ENCODE measurements at regions not wholly inside any gene's neighbourhood (a gene's known extent, or its start where the extent isn't known, plus 50 kb on each side); places are given as distances from the start of the nearest gene placed in this dataset.

- Histone ChIP-seq H3K4me2 (ENCODE audit: extremely low read depth, insufficient read depth, low read length) (no peak overlapping the region), H3K9me3 (ENCODE audit: control insufficient read depth, insufficient read depth, low read depth, low read length) (no peaks in the 10 kb centered on the region)
These were observed 212.0 kb upstream of the COL3A1 start for GRCh38 chr2:188762151-188762550.

GRCh38 chr2:188765522-188766470, 208.4 kb upstream of the COL3A1 start:
- H2AFZ ChIP-seq (ENCODE audit: low read length), result no peak overlapping the region
- no peaks in the 10 kb centered on the region for H4K20me1 ChIP-seq (ENCODE audit: control insufficient read depth, extremely low read depth, insufficient read depth, low read length)
- peak; percentile 32 to 68 for DNase-seq (ENCODE audit: low read depth in 2 of 2)
- H3K9ac ChIP-seq (ENCODE audit: insufficient read depth, low read length), result no peak overlapping the region
- no peak overlapping the region for H3K27ac ChIP-seq (ENCODE audit: insufficient read depth, low read length)
- H3K4me2 ChIP-seq (ENCODE audit: extremely low read depth, insufficient read depth, low read length), result no peak overlapping the region
- H3K4me3 ChIP-seq (replicated peaks in 1 of 4; ENCODE audit: control extremely low read depth in 1 of 4, insufficient read depth in 1 of 4, low read depth in 3 of 4, low read length in 4 of 4), result no peak overlapping the region
- H3K79me2 ChIP-seq (ENCODE audit: control insufficient read depth, insufficient read depth, low read length), result no peaks in the 10 kb centered on the region
- no peaks in the 10 kb centered on the region for H3K4me1 ChIP-seq (ENCODE audit: control insufficient read depth, extremely low read depth, insufficient read depth, low read length)
- no peaks in the 10 kb centered on the region for H3K27me3 ChIP-seq (ENCODE audit: control insufficient read depth, insufficient read depth, low read length)
- no peaks in the 10 kb centered on the region for H3K36me3 ChIP-seq (ENCODE audit: control insufficient read depth, insufficient read depth, low read length)
- TF ChIP-seq EZH2 (IDR thresholded peaks at IDR 0.05; ENCODE audit: low read length, missing control alignments) (no peak), CTCF (conservative IDR thresholded peaks at IDR 0.05 in 1 of 2, IDR thresholded peaks at IDR 0.05 in 1 of 2; ENCODE audit: low read depth in 1 of 2, low read length in 2 of 2) (peak; percentile 4 to 34)
- H3K9me3 ChIP-seq (ENCODE audit: control insufficient read depth, insufficient read depth, low read depth, low read length), result no peaks in the 10 kb centered on the region

More at GRCh38 chr2:188762151-188762550, 212.0 kb upstream of the COL3A1 start:
- H4K20me1 ChIP-seq (ENCODE audit: control insufficient read depth, extremely low read depth, insufficient read depth, low read length), result no peaks in the 10 kb centered on the region
- H3K27me3 ChIP-seq (ENCODE audit: control insufficient read depth, insufficient read depth, low read length), result no peaks in the 10 kb centered on the region
- no peak for TF ChIP-seq CTCF (conservative IDR thresholded peaks at IDR 0.05 in 1 of 2, IDR thresholded peaks at IDR 0.05 in 1 of 2; ENCODE audit: low read depth in 1 of 2, low read length in 2 of 2)
- no peak for TF ChIP-seq EZH2 (IDR thresholded peaks at IDR 0.05; ENCODE audit: low read length, missing control alignments)
- no peaks in the 10 kb centered on the region for H3K79me2 ChIP-seq (ENCODE audit: control insufficient read depth, insufficient read depth, low read length)
- H3K4me3 ChIP-seq (replicated peaks in 1 of 4; ENCODE audit: control extremely low read depth in 1 of 4, insufficient read depth in 1 of 4, low read depth in 3 of 4, low read length in 4 of 4), result no peak overlapping the region
- no peak overlapping the region for H3K27ac ChIP-seq (ENCODE audit: insufficient read depth, low read length)
- no peaks in the 10 kb centered on the region for H3K4me1 ChIP-seq (ENCODE audit: control insufficient read depth, extremely low read depth, insufficient read depth, low read length)
- H2AFZ ChIP-seq (ENCODE audit: low read length), result no peak overlapping the region
- H3K36me3 ChIP-seq (ENCODE audit: control insufficient read depth, insufficient read depth, low read length), result no peaks in the 10 kb centered on the region
- no peak overlapping the region for H3K9ac ChIP-seq (ENCODE audit: insufficient read depth, low read length)
- DNase-seq (ENCODE audit: low read depth in 2 of 2), result no peak

DNA sequence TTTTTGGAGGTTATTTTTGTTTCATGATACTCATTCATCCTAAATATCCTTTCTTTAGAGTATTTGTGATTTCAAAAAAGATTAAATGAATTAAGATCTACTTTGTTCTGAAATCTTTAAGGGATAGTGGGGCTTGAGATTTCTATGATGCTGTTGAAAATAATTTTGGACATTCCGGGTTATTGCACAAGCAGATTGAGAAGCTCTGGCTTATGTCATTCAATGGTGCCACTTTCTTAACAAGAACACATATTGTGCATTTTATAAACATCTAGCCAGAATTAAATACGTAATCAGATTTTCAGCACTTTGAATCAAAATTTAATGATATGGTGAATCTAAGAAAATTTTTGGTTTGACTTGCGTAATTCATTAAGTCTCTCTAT, 207.7 kb upstream of the COL3A1 start:
- H3K27me3 ChIP-seq (ENCODE audit: control insufficient read depth, insufficient read depth, low read length), result no peaks in the 10 kb centered on the region
- no peak for TF ChIP-seq CTCF (conservative IDR thresholded peaks at IDR 0.05 in 1 of 2, IDR thresholded peaks at IDR 0.05 in 1 of 2; ENCODE audit: low read depth in 1 of 2, low read length in 2 of 2)
- no peak for TF ChIP-seq EZH2 (IDR thresholded peaks at IDR 0.05; ENCODE audit: low read length, missing control alignments)
- peak in 1 of 2 donors; percentile 16 for DNase-seq (ENCODE audit: low read depth in 2 of 2)
- no peak overlapping the region for H3K4me3 ChIP-seq (replicated peaks in 1 of 4; ENCODE audit: control extremely low read depth in 1 of 4, insufficient read depth in 1 of 4, low read depth in 3 of 4, low read length in 4 of 4)
- H3K9me3 ChIP-seq (ENCODE audit: control insufficient read depth, insufficient read depth, low read depth, low read length), result no peaks in the 10 kb centered on the region
- H4K20me1 ChIP-seq (ENCODE audit: control insufficient read depth, extremely low read depth, insufficient read depth, low read length), result no peaks in the 10 kb centered on the region
- H2AFZ ChIP-seq (ENCODE audit: low read length), result no peak overlapping the region
- H3K9ac ChIP-seq (ENCODE audit: insufficient read depth, low read length), result no peak overlapping the region
- H3K4me1 ChIP-seq (ENCODE audit: control insufficient read depth, extremely low read depth, insufficient read depth, low read length), result no peaks in the 10 kb centered on the region
- H3K79me2 ChIP-seq (ENCODE audit: control insufficient read depth, insufficient read depth, low read length), result no peaks in the 10 kb centered on the region
- H3K4me2 ChIP-seq (ENCODE audit: extremely low read depth, insufficient read depth, low read length), result no peak overlapping the region
- no peaks in the 10 kb centered on the region for H3K36me3 ChIP-seq (ENCODE audit: control insufficient read depth, insufficient read depth, low read length)
- H3K27ac ChIP-seq (ENCODE audit: insufficient read depth, low read length), result no peak overlapping the region
